AG10803 (cell line): ENCODE measurements at regions not wholly inside any gene's neighbourhood (a gene's known extent, or its start where the extent isn't known, plus 50 kb on each side); places are given as distances from the start of the nearest gene placed in this dataset.

Experiments
- DNase-seq: peaks from one replicate; pipeline ENCODE4 v3.0.0; 2010; ENCODE audit warnings: low read depth
- H3K4me3 ChIP-seq: 2 replicates; pipeline ENCODE4 v1.5.1; 2011; ENCODE audit warnings: mild to moderate bottlenecking, low read length, control low read depth
- CTCF ChIP-seq: conservative IDR thresholded peaks from 2 replicates; pipeline ENCODE4 v1.5.1; 2011; ENCODE audit warnings: mild to moderate bottlenecking, low read length, control low read depth, inconsistent platforms

DNA sequence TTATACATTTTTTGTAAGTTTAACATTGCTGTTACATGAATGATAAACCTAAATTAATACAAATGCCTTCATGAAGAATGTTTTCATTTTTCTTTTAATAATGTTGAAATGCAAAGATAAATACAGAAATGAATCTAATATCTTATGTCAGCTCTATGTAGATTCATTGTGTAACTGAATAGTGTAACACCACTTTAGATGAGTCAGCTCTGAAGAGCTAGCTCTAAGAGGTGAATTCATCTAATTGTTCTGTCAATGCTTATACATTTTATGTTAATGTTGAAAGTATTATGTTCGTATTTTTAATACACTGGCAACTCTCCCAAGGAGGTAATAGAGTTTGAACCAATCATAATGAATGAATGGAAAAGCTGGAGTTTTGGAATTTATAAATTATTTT is 146.9 kb upstream of the FMR1 start:
- DNase-seq = no peak
- H3K4me3 ChIP-seq = no peak overlapping the region
- TF ChIP-seq CTCF = no peak

- no peak overlapping the region for H3K4me3 ChIP-seq
- no peak for DNase-seq
- no peak for TF ChIP-seq CTCF
Measured at GRCh38 chrX:147770858-147771257, 140.9 kb upstream of the FMR1 start.

- no peak for DNase-seq
- no peak overlapping the region for H3K4me3 ChIP-seq
- no peak for TF ChIP-seq CTCF
Measured at GRCh38 chrX:147776988-147777387, 134.7 kb upstream of the FMR1 start.

- H3K4me3 ChIP-seq = no peak overlapping the region
- no peak for TF ChIP-seq CTCF
- no peak for DNase-seq
Measured at GRCh38 chrX:147779173-147779572, 132.5 kb upstream of the FMR1 start.

GRCh38 chrX:147781844-147782243 is 129.9 kb upstream of the FMR1 start:
- no peak for TF ChIP-seq CTCF
- H3K4me3 ChIP-seq = no peak overlapping the region
- DNase-seq = no peak

- H3K4me3 ChIP-seq = no peak overlapping the region
- no peak for TF ChIP-seq CTCF
- DNase-seq = no peak
Measured at GRCh38 chrX:147788641-147789350, 122.9 kb upstream of the FMR1 start.

- TF ChIP-seq CTCF = no peak
- no peak overlapping the region for H3K4me3 ChIP-seq
- DNase-seq = no peak
Measured at GRCh38 chrX:147800663-147801062, 111.1 kb upstream of the FMR1 start.
